ENCODE measurements at regions not wholly inside any gene's neighbourhood (a gene's known extent, or its start where the extent isn't known, plus 50 kb on each side); places are given as distances from the start of the nearest gene placed in this dataset.

- no peaks in the 10 kb centered on the region for H3K36me3 ChIP-seq (ENCODE audit: insufficient read depth, low read length)
- H3K9ac ChIP-seq (ENCODE audit: insufficient read length), result no peak overlapping the region
- TF ChIP-seq EZH2 (IDR thresholded peaks at IDR 0.05), result no peak
- no peak for TF ChIP-seq FOXP2 (optimal IDR thresholded peaks at IDR 0.05; ENCODE audit: control extremely low read depth, extremely low read length, insufficient read depth)
- TF ChIP-seq POLR2AphosphoS5 (IDR thresholded peaks at IDR 0.05; ENCODE audit: borderline replicate concordance, low read depth, low read length), result no peak
- no peak for DNase-seq (ENCODE audit: low read depth, low spot score)
- no peaks in the 10 kb centered on the region; the same call in 1 of the 2 replicates for H3K9me3 ChIP-seq (ENCODE audit: low read depth, low read length)
- H3K27ac ChIP-seq, result peak overlapping the region; percentile 80
- H3K4me3 ChIP-seq, result peak overlapping the region; percentile 67
Observed at GRCh38 chr2:37582481-37583220, 88.8 kb downstream of the CDC42EP3 start.

- TF ChIP-seq POLR2AphosphoS5 (IDR thresholded peaks at IDR 0.05; ENCODE audit: borderline replicate concordance, low read depth, low read length) (no peak), EZH2 (IDR thresholded peaks at IDR 0.05) (no peak), FOXP2 (optimal IDR thresholded peaks at IDR 0.05; ENCODE audit: control extremely low read depth, extremely low read length, insufficient read depth) (no peak)
- DNase-seq (ENCODE audit: low read depth, low spot score), result no peak
- peak overlapping the region; percentile 80; the same call in 1 of the 2 replicates for H3K27ac ChIP-seq
Observed at GRCh38 chr2:37583402-37583801, 88.0 kb downstream of the CDC42EP3 start.

DNA sequence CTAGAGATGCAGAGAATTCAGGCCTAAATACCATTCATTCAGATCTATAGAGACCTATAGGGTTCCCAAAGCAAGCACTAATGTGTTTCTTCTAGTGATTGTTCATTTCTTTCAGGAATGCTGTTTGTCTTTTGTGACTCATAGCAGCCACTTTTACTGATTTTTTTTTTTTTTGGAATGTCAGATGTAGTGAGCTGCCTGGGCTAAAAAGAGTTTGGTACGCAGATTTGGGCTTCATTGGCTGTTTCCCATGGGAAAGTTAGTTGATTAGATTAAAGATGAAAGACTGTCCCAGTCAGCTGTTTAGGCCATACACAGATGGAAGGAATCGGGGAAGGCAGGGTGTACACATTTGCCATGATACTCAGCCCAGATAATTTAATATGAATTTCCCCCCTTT is 87.6 kb downstream of the CDC42EP3 start:
- Histone ChIP-seq H3K9me3 (ENCODE audit: low read depth, low read length) (no peaks in the 10 kb centered on the region; the same call in 1 of the 2 replicates), H3K9ac (ENCODE audit: insufficient read length) (no peak overlapping the region), H3K4me3 (no peak overlapping the region), H3K36me3 (ENCODE audit: insufficient read depth, low read length) (no peaks in the 10 kb centered on the region), H3K27ac (no peak overlapping the region)
- TF ChIP-seq EZH2 (IDR thresholded peaks at IDR 0.05) (no peak), POLR2AphosphoS5 (IDR thresholded peaks at IDR 0.05; ENCODE audit: borderline replicate concordance, low read depth, low read length) (no peak), FOXP2 (optimal IDR thresholded peaks at IDR 0.05; ENCODE audit: control extremely low read depth, extremely low read length, insufficient read depth) (no peak)
- no peak for DNase-seq (ENCODE audit: low read depth, low spot score)

More at GRCh38 chr2:37583402-37583801, 88.0 kb downstream of the CDC42EP3 start:
- H3K9ac ChIP-seq (ENCODE audit: insufficient read length), result no peak overlapping the region
- no peaks in the 10 kb centered on the region; the same call in 1 of the 2 replicates for H3K9me3 ChIP-seq (ENCODE audit: low read depth, low read length)
- H3K4me3 ChIP-seq, result peak overlapping the region; percentile 67
- no peaks in the 10 kb centered on the region for H3K36me3 ChIP-seq (ENCODE audit: insufficient read depth, low read length)

- H3K27ac ChIP-seq, result no peak overlapping the region
- no peaks in the 10 kb centered on the region for H3K9me3 ChIP-seq (ENCODE audit: low read depth, low read length)
- no peak overlapping the region for H3K9ac ChIP-seq (ENCODE audit: insufficient read length)
- no peak overlapping the region for H3K4me3 ChIP-seq
- TF ChIP-seq FOXP2 (optimal IDR thresholded peaks at IDR 0.05; ENCODE audit: control extremely low read depth, extremely low read length, insufficient read depth), result no peak
- no peak for DNase-seq (ENCODE audit: low read depth, low spot score)
- no peaks in the 10 kb centered on the region for H3K36me3 ChIP-seq (ENCODE audit: insufficient read depth, low read length)
Observed at GRCh38 chr2:37585295-37585908, 86.0 kb downstream of the CDC42EP3 start.

DNA sequence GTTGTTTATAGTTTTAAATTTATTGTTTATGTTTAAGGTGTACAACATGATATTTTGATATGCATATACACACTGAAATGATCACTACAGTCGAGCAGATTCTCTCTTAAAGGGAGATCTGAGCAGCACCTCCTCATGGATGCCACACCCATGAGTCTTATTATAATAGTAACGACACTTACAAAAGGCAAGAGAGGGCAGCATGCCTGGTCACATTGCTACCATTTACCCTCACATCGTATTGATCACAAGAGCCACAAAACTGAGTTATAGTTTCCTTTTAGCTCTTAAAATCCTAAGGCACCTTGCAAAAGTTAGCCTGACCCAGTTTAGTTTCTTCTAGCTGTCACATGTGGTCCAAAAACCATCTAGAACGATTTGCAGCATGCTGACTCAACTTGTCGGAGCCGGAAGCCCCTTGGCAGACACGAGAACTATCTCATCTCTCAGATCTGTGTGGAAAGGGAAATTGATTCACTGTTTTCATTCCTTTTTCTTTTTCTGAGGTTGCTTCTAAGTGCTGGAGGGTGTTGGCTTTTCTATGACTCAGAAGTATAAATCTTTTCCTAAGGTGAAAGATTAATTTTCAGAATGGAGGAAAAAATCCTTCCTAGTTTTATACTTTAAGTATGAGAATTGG is 85.3 kb downstream of the CDC42EP3 start:
- no peaks in the 10 kb centered on the region for H3K36me3 ChIP-seq (ENCODE audit: insufficient read depth, low read length)
- H3K27ac ChIP-seq, result peak overlapping the region; percentile 85
- no peak for TF ChIP-seq FOXP2 (optimal IDR thresholded peaks at IDR 0.05; ENCODE audit: control extremely low read depth, extremely low read length, insufficient read depth)
- no peak for TF ChIP-seq POLR2AphosphoS5 (IDR thresholded peaks at IDR 0.05; ENCODE audit: borderline replicate concordance, low read depth, low read length)
- no peak for TF ChIP-seq EZH2 (IDR thresholded peaks at IDR 0.05)
- peak; percentile 57 for DNase-seq (ENCODE audit: low read depth, low spot score)
- H3K4me3 ChIP-seq, result peak overlapping the region; percentile 66
- peak overlapping the region; percentile 39 for H3K9ac ChIP-seq (ENCODE audit: insufficient read length)
- H3K9me3 ChIP-seq (ENCODE audit: low read depth, low read length), result no peaks in the 10 kb centered on the region

DNA sequence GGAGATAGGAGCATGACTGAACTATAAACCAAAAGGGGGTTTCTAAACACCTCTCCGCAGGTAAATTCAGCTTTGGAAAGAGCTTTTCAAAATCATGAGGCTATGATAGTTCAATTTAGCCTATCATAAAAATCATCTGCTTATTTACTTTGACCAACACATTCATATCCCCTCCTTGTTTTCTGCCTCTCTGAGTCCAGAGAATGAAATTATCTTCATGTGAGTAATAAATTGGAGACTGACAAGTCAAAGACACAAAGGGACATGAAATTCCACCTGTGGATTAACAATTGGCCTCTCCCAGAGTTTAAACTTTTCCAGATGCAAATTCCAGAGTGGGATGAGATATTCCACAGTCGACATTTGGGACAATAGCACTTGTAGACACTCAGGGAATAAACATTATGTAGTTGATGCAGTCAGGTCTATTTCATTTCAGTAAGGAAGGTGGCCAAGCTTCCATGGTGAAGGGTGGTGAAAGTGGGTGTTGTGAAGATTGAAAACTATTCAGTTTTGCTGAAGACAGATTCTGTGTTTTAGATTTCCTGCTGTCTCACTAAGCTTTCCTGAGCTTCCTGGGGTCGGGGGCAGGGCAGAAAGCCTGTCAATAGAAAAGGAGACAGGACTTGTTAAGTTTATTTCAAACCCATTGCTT is 84.7 kb downstream of the CDC42EP3 start:
- H3K27ac ChIP-seq, result peak overlapping the region; percentile 85
- DNase-seq (ENCODE audit: low read depth, low spot score), result no peak
- peak overlapping the region; percentile 66 for H3K4me3 ChIP-seq
- TF ChIP-seq FOXP2 (optimal IDR thresholded peaks at IDR 0.05; ENCODE audit: control extremely low read depth, extremely low read length, insufficient read depth), result no peak
- no peak for TF ChIP-seq EZH2 (IDR thresholded peaks at IDR 0.05)
- no peak for TF ChIP-seq POLR2AphosphoS5 (IDR thresholded peaks at IDR 0.05; ENCODE audit: borderline replicate concordance, low read depth, low read length)
- H3K36me3 ChIP-seq (ENCODE audit: insufficient read depth, low read length), result no peaks in the 10 kb centered on the region
- H3K9me3 ChIP-seq (ENCODE audit: low read depth, low read length), result no peaks in the 10 kb centered on the region
- peak overlapping the region; percentile 39 for H3K9ac ChIP-seq (ENCODE audit: insufficient read length)

DNA sequence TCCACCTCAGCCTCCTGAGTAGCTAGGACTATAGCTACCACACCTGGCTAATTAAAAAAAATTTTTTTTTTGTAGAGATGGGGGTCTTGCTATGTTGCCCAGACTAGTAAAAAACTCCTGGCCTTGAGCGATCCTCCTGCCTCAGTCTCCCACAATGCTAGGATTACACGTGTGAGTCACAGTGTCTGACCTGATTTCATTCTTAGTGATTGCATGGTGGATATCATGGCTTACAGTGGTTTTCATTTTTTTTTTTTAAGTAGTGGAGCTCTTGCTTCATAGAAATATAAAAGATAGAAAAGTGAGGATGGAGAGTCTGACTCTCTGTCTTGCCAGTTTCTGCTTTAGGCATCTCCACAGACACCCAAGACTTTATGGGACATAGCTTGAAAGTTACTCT is 83.6 kb downstream of the CDC42EP3 start:
- Histone ChIP-seq H3K36me3 (ENCODE audit: insufficient read depth, low read length) (no peaks in the 10 kb centered on the region), H3K9me3 (ENCODE audit: low read depth, low read length) (no peaks in the 10 kb centered on the region), H3K9ac (ENCODE audit: insufficient read length) (no peak overlapping the region), H3K27ac (no peak overlapping the region), H3K4me3 (no peak overlapping the region)
- TF ChIP-seq POLR2AphosphoS5 (IDR thresholded peaks at IDR 0.05; ENCODE audit: borderline replicate concordance, low read depth, low read length) (no peak), FOXP2 (optimal IDR thresholded peaks at IDR 0.05; ENCODE audit: control extremely low read depth, extremely low read length, insufficient read depth) (no peak), EZH2 (IDR thresholded peaks at IDR 0.05) (no peak)
- DNase-seq (ENCODE audit: low read depth, low spot score), result no peak

DNA sequence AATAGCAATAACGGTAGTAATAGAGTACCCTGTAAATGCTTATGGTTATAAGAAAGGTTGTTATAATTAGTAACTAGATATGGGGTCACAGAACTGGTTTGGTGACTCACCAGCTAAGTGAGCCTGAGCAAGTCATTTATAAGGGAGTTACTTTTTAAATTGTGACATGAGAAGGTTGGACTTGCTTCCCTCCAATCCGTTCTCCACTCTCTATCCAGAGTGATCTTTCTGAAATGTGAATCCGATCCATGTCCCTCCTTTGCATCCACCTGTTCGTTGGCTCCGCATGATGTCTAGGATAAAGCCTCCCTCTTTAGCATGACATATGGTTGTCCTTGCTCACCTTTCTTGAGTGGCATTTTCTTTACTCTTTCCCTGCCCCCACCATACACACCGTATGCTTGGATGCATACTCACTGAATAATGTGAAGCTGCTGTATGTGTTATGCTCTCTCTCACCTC is 83.1 kb downstream of the CDC42EP3 start:
- Histone ChIP-seq H3K9me3 (ENCODE audit: low read depth, low read length) (no peaks in the 10 kb centered on the region), H3K27ac (no peak overlapping the region), H3K9ac (ENCODE audit: insufficient read length) (no peak overlapping the region), H3K4me3 (no peak overlapping the region), H3K36me3 (ENCODE audit: insufficient read depth, low read length) (no peaks in the 10 kb centered on the region)
- TF ChIP-seq FOXP2 (optimal IDR thresholded peaks at IDR 0.05; ENCODE audit: control extremely low read depth, extremely low read length, insufficient read depth) (no peak), POLR2AphosphoS5 (IDR thresholded peaks at IDR 0.05; ENCODE audit: borderline replicate concordance, low read depth, low read length) (no peak), EZH2 (IDR thresholded peaks at IDR 0.05) (no peak)
- DNase-seq (ENCODE audit: low read depth, low spot score), result no peak

All from SK-N-MC (cell line).